ENCODE measurements at regions not wholly inside any gene's neighbourhood (a gene's known extent, or its start where the extent isn't known, plus 50 kb on each side); places are given as distances from the start of the nearest gene placed in this dataset.

DNA sequence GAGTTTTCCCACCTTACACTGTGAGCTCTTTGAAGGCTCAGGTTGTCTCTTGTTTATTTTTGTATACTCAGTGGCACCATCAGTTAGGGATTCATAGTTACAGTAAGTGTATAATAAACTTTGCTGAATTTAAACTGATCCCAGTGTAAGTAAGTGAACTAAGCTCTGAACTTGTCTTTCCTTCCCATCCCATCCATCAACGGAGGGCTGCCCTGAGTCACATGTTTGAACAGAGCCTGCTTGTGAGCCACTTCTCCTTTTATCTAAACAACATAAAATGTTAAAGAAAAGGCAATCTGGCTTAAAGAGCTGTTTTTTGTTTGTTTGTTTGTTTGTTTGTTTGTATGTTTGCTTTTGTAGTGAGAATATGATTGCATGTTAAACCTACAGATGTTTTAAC is 185.7 kb upstream of the MARCKS start:
- TF ChIP-seq, protein P1, sequence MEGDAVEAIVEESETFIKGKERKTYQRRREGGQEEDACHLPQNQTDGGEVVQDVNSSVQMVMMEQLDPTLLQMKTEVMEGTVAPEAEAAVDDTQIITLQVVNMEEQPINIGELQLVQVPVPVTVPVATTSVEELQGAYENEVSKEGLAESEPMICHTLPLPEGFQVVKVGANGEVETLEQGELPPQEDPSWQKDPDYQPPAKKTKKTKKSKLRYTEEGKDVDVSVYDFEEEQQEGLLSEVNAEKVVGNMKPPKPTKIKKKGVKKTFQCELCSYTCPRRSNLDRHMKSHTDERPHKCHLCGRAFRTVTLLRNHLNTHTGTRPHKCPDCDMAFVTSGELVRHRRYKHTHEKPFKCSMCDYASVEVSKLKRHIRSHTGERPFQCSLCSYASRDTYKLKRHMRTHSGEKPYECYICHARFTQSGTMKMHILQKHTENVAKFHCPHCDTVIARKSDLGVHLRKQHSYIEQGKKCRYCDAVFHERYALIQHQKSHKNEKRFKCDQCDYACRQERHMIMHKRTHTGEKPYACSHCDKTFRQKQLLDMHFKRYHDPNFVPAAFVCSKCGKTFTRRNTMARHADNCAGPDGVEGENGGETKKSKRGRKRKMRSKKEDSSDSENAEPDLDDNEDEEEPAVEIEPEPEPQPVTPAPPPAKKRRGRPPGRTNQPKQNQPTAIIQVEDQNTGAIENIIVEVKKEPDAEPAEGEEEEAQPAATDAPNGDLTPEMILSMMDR (conservative IDR thresholded peaks at IDR 0.05): no peak
- no peak for TF ChIP-seq ZFX (IDR thresholded peaks at IDR 0.05)

Data from C4-2B (cell line).